Tibial nerve (tissue), 4 donors: ENCODE measurements at regions not wholly inside any gene's neighbourhood (a gene's known extent, or its start where the extent isn't known, plus 50 kb on each side); places are given as distances from the start of the nearest gene placed in this dataset.

ENCODE experiments used
- CTCF ChIP-seq, 5 experiments: fragments of 200-600 bp in 3 of 5; fragments of 450-650 bp in 2 of 5; sonication (generic) in 3 of 5; IDR thresholded peaks; one replicate each; pipeline ENCODE4 v1.5.1; 2016 to 2019; ENCODE audit warnings: antibody characterized with exemption in 5 of 5, mild to moderate bottlenecking in 3 of 5, moderate library complexity in 2 of 5
- EP300 ChIP-seq, 2 donors: sonication (generic); formaldehyde crosslinking; IDR thresholded peaks; one replicate each; pipeline ENCODE4 v1.6.1; 2017; ENCODE audit warnings: antibody characterized with exemption in 2 of 2, mild to moderate bottlenecking in 1 of 2
- POLR2A ChIP-seq, 2 donors: fragments of 450-650 bp; IDR thresholded peaks; one replicate each; pipeline ENCODE4 v1.6.1; 2017; ENCODE audit warnings: antibody characterized with exemption in 2 of 2, mild to moderate bottlenecking in 2 of 2, moderate library complexity in 2 of 2

DNA sequence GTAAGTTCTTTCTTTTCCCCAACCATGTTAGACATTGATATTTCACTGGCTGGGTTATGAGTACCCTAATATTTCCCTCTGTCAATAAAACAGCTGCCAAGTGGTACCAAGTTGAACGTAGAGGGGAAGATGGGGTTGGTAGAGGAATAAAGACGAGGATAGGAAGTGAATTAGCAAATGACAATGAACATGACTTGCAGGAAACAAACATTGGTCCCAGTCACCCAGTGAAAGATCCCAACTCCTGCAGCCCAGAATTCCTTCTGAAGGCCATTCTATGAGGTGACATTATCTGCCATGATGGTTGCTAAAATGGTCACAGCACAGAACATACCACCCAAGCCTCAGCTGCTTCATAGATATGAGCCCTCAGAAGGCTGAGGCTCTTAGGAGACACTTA lies 159.0 kb upstream of the CTNNB1 start:
- TF ChIP-seq CTCF (IDR thresholded peaks at IDR 0.05) (no peak), POLR2A (IDR thresholded peaks at IDR 0.05) (no peak), EP300 (IDR thresholded peaks at IDR 0.05) (no peak)
